GM18498 (cell line): ENCODE measurements at regions not wholly inside any gene's neighbourhood (a gene's known extent, or its start where the extent isn't known, plus 50 kb on each side); places are given as distances from the start of the nearest gene placed in this dataset.

Source experiments
- ATAC-seq: cut with Tn5 transposase; IDR thresholded peaks from one replicate; pipeline ENCODE4 v1.9.1; 2021; ENCODE audit warnings: mild to moderate bottlenecking, moderate library complexity; ENCODE audit not compliant: unreplicated experiment

DNA sequence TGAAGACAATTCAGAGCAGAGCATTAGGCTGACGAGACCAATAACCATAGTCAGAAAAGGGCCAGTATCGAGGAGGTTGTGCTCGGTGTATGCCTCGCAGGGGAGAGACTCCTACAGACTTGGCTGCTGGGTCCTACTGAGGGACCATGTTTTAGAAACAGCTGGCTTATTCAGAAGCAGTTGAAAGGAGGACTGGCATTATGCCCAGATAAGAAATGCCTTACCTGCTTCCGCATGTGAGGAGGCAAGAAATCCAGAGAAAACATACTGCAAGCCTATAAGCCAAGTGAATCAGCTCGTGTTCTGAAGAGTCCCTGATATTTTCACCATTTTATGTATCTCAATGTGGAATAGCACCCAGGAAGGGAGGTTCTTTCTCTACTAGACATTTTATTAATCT, 434.7 kb downstream of the GRB14 start:
- ATAC-seq: no peak

DNA sequence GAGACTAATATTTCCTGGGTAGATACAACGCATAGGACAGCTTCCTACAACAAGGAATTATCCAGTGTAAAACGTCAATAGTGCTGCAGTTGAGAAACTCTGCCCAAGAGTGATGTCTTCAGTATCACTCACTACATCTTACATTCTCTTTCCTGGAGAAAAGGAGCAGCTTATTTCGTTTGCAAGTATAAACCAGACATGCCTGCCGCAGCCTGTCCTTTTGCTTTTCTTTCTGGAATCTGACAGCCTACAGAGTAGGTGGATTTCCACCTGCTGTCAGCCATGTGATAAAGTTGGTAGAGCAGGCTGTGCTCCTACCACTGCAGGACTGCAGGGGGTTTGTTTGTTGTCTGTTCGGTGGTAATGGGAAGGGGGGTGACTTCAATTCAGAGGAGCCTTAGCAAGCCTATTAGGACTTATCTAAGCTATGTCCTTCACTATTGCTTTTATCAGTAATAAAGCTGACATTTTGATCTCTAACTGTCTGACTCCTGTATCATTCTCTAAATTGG, 439.1 kb downstream of the GRB14 start:
- no peak for ATAC-seq

DNA sequence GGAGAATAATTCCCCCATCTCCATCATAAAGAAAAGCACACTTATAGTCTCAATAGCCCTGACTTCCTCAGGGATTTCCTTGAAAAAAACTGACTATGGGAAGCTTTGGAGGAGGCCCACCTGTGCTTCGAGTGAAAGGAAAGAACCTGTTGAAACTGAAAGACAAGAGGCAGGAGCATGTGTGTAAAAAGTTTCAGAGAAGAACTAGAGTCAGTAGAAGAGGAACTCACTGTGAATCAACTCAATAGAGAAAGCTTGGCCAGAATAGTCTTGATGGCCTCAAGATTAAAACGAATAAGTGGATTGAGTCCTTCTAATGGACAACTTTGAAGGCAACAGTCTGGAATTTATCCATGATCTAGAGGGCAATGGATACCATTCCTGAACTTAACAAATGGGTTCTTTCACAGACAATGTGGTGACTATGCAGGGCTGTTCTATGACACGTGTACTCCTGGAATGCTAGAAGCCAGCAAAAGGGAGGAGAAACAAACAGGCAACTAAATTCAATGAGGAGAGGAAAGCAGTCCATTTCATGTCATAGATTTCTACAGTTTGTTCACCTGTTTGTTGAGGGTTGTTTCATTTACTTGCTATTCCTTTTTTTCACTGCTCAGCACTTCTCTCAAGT, 442.3 kb downstream of the GRB14 start:
- ATAC-seq: no peak

DNA sequence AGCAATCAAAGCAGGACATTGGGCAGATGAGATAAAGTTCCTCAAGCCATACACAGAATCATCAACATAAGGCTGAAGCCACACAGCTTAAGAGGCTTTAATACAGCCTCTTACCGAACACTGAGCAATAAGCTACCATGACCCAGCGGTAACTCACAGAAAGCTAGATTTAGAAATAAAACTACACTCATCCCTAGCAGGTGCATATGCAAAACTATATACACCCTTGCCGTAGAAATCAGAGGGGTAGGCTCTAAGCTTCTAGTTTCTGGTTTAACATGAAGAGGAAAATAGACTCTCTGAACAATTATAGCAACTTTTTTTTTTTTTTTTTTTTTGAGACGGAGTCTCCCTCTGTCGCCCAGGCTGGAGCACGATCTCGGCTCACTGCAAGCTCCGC, 428.8 kb upstream of the FIGN start:
- no peak for ATAC-seq

DNA sequence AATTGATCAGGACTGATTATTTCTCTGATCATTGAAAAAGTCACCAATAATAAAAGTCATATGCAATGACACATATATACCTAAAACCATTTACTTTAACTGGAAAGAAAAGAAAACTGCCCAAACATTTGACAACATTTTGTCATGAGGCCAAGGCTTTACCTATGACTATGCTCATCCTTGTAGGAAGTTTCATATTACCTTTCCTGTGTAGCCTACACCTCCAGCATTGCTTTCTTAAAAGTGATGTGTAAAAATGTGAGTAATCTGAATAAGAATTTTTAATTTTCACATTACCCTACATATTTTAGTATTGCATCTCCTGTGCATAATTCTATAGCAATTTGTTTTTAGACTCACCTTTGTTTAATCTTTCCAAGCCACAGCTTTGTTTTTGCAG, 419.8 kb upstream of the FIGN start:
- ATAC-seq: no peak

DNA sequence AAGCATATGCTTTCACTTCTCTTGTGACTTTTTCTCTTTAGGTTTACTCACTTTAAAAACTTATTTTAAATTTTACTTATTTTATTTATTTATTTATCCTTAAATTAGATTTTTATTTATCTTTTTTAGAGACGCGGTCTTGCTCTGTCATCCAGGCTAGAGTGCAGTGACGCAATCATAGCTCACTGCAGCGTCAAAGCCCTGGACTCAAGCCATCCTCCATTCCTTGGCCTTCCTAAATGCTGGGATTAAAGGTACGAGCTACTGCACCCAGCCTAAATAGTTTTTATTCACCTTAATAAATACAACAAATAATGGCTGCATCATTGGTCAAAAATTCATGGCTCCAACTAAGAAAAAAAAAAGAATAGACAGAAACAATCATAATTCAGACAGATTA, 415.7 kb upstream of the FIGN start:
- no peak for ATAC-seq

DNA sequence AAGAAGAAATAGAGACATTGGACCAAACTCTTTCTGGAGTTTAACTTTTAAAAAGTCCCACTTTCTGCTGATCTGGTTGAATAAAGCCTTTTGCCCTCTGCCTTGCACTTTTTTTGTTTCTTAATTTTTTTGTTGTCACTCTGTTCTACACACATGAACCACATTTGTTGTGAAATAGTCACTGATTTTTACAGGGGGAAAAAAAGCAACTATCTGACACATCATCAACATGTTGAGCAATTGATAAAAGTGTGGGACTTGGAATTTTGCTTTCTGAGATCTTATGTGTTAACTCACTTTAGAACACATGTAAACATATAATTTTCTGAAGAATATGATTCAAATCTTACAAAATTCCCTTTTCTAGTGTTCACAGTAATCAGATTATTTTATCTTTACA, 414.8 kb upstream of the FIGN start:
- ATAC-seq: no peak

DNA sequence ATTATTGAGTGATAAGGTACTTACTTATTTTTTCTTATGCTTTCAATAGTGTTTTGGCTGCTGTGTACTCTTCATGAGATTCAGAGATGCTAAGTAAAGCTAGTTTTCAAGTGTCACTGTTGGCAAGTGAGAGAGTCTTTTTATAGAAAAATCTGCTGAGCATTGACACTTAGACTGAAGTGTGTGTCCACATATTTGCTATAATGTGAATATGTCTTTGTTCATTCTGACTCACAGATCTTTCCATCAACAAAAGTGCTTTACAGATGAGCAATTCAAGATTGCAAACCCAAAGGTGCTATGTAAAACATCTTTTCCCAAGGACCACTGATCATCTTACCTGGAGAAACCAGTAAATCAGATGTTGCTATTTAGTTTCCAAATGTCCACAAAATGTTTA, 410.6 kb upstream of the FIGN start:
- ATAC-seq: no peak

DNA sequence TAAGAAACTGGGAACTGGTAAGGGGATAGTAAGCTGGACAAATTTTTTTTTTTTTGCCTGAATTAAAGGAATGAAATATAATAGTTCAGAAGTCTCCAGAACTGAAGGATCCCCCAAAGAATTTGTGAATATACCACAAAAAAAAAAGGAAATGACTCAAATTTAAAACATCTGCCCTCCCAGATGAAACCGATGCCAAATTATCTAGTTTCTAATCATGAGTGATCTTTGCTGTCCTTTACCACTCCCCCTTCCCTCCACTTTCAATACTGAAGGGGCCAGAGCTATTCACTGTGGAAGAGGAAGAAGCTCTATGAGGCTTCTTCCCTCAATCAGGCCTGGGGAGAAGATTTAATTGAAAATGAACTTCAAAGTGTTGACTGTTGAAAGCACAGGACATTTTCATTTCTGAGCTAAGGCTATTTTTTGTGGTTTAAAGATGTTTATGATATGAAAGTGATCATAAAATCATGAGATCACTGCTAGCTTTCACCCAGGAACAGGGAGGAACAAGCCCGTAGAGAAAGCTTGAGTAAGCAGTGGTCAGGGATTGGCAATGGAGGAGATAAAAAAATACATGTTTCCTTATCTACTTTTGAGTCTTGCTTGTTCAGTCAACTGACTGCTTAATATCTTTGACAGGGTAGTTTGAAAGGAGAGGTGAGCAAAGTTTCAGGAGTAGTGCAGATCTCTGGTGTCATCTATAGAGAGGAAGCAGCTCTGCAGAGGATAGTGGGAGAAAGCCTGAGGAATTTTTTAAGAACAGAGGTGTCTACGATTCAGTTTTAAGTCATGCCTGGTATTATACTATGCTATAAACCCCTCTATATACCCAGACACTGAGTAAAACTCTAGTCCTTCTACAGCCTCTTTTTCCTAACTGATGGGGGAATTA, 409.5 kb upstream of the FIGN start:
- peak; percentile 57 for ATAC-seq

DNA sequence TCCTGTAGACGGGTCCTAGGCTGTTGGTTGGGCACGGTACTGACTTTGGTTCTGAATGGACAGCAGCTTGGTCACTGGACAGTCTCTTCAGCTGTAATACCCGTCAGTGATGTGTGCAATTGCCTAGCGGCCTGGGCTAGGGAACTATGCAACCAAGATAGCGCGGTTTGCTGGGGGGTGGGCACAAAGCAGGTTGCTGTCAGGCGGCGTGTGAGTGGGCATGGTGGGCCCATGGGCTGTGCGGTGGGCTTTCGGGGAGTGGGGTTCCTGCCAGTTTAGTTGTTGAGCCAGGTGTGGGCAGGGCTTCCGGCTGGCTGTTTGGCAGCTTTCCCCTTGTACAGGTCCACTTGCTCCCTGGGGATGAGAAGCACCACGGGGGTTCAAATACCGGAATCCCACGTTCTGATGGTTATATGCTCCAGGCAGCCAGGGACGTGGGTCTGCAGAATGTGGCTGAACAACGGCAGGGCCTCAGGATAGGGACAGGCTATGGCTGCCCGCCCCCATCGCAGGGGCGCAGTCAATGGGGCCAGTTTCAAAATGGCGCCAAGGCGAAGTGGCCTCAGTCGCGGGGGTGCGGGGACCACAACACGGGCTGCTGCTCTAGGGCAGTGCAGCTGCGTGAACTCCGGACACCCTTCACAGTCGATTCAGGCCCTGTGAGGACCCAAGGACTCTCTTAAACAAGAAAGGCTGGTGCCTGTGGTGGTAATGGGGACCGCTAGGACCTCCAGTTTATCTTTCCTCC, 407.5 kb upstream of the FIGN start:
- ATAC-seq: no peak

DNA sequence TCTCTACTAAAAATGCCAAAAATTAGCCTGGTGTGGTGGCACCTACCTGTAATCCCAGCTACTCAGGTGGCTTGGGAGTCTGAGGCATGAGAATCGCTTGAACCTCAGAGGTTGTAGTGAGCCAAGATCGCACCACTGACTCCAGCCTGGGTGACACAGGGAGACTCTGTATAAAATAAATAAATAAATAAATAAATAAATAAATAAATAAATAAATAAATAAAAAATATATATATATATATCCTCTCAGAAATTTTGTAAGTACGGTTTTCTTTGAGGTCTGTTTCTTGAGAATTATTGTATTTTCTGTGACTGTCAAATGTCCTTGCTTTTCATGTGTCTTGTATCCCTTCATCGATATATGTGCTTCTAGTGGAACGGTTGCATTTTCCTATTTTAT, 406.9 kb upstream of the FIGN start:
- ATAC-seq: no peak

DNA sequence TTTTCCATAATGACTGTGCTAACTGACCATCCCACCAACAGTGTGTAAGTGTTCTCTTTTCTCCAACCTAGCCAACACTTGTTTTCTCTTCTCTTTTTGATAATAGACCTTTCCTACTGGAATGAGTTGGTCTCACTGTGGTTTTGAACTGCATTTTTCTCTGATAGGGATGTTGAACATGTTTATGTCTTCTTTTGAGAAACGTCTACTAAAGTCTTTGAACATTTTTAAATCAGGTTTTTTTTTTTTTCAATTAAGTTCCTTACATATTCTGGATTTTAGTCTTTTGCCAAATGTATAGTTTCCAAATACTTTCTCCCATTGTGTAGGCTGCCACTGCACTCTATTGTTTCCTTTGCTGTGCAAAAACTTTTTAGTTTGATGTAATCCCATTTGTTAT, 405.5 kb upstream of the FIGN start:
- ATAC-seq: no peak

DNA sequence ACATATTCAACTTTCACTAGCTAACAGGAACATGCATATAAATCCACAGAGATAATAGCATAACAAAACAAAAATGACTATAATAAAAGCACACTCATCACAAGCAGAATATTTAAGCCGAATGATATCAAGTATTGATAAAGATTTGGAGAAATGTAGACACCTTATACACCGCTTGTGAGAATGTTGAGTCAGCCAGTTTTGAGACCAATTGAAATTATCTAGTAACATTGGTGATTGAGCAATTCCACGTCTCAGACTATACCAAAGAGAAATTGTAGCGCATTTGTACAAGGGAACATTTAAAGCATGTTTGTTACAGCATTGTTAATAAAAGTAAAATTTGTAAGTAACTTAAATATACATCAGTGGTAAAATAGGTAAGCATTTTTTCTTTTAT, 402.9 kb upstream of the FIGN start:
- no peak for ATAC-seq

DNA sequence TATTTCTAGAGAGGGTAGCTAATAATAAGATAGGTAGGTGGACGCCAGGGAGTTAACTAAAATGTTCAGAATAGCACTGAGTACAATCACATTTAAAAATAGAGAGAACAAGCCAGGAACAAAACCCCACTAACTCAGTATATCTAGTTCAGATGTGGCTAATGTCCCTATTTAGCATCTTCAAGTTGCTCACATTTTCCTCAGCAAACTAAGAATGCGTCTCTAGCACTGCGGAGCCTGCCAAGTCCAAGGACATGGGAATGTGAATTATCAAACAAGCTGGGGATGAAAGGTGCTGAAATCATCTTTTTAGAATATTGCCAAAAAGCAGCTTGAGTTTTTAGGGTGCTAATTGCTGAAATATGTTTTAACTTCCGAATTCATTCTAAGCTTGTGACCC, 398.5 kb upstream of the FIGN start:
- ATAC-seq: no peak

DNA sequence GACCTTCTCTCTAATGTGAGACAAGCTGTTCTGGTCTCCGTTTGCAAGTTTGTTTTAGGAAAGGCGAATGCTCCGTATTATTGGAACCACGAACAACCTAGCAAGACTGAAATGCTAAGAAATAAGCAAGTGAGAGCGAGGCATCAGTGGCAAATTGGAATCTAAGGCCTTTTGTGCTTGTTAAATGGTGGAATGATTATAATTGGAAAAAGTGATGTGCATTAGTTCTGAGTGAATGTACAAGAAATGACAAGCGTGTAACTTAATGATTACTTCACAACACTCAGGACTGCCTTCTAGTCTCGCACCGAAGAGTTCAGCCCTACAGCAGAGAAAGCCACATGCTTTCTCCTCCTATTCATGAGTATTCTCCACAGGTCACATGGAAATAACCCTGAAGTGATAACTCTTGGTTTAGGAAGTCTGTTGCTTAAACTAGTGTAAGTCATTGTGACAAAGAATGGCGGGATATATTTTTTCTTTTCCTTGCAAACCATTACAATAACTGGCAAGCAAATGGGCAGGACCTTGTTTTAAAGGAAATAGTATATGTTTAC, 392.2 kb upstream of the FIGN start:
- ATAC-seq: no peak

DNA sequence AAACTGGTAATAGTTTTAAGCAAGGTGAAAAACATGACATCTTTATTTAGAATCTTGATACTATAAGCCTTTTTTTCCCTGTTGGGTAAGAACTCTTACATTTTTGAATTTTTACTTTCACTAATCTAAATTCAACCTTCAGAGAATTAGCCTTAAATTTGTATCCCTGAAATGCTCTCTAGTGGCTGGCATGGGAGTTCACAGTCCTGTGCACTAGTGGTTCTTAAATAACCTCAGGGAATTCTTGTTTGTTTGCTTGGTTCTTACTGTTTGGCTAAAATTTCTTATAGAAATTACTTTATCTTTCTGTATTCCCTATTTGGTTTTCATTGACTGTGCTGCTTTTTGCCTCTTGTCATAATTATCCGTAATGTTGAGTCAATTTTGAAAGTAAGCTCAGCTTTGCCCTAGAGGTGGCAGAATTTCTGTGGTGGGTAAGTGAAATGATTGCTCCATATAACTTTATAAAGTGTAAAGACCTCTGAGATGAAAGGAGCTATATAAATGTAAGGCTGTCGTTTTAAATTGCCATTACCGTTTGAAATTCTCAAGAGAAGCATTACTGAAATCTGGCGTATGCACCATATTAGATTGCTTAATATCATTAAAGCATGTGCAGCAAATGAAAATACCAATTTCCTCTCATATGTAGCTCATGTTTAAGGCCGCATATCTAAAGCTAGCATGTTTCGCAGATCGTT, 391.3 kb upstream of the FIGN start:
- no peak for ATAC-seq

DNA sequence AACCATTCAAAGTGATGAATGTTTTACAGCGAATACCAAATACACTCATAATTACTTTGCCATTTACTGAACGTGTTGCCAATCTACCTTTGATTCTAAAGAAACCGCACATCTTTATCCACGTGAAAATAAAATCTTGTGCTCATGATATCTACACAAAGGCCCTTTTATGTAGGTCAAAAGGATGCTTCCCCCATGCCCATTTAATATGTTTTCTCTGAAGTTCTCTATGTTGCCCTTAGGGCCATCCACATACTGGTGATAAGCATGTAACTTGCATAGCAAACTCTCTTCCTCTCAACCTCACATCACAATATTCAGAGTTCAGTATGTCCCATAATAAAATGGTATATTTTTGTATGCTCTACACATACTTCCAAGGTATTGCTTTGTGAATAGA, 380.0 kb upstream of the FIGN start:
- no peak for ATAC-seq

DNA sequence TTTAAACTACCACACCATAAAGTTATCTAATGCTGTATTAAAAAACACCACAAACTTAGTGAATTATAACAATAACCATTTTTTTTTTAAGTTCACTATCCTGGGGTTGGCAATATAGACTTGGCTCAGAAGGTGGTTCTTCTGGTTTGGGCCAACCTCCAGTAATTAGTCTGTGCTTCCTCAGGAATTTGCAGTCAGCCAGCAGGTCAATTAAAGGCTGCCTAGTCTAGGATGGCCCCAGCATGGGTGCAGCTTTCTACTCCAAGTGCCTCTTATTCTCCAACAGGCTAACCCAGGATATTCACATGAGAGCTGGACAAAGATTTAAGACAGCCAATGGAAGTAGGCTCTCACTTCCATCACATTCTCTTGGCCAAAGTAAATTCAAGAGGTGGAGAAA, 379.1 kb upstream of the FIGN start:
- no peak for ATAC-seq

DNA sequence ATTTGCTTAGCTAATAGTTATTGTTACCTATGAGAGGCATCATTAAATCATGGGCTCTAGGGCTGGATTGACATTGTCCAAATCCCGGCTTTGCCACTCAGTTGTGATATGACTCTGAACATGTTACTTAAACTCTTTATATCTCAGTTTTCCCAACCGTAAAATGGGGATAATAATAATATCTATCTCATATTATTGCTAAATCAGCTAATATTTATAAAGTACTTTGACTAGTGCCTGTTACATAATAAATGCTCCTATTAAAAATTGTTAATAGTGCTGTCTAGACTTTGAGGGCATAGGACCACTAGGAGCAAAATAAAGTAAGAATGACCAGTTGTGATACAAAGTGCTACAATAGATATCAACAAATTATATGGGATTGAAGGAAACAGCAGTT, 376.3 kb upstream of the FIGN start:
- no peak for ATAC-seq

DNA sequence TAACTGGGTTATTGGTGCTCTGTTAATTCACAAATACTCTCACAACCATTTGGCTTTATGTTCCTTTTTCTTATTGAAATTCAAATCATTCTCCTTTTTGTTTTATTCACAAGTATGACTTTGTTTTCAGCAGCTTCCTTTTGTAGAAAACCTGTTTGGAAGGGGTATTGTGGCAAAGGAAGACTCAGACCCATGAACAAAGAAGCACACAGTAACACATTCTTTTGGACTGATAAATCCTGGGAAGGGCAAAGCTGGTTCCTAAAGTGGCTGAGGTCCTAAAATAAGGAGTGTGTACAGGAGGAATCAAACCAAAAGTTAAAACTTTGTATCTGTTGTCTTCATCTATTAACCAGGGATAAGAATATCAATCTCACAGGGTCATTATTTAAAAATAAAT, 374.7 kb upstream of the FIGN start:
- ATAC-seq: no peak

DNA sequence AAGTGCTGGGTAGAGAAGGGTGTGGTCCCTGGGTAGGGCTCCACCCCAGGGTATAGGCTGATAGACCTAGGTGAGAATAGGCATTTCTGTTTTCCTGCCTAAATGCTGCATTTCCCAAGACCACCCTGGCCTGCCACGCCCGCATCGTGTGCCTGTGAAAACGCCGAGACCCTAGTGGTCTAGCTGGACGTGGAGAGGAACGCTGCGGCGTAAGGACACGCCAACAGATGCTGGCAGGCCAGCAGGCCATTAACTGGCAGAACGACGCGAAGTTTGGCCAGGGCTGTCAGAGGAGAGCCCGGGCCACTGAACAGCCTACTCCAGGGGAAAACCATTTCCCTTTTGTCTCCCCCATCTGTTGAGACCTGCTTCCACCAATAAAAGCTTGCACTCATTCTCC, 373.2 kb upstream of the FIGN start:
- ATAC-seq: no peak
